AG04450 (cell line): ENCODE measurements at regions not wholly inside any gene's neighbourhood (a gene's known extent, or its start where the extent isn't known, plus 50 kb on each side); places are given as distances from the start of the nearest gene placed in this dataset.

Experiments
- CTCF ChIA-PET: fragments of 300-600, 350-600 bp; formaldehyde crosslinking; extraction: SDS; loops from one replicate; lab custom pipeline; 2022; ENCODE audit warnings: antibody characterized with exemption, inconsistent platforms; lab: Charles Lee
- POLR2A ChIA-PET: fragments of 350-600 bp; formaldehyde crosslinking; extraction: SDS; loops from one replicate; lab custom pipeline; 2021; ENCODE audit warnings: antibody characterized with exemption, inconsistent platforms; lab: Yijun Ruan, JAX
- DNase-seq: peaks from one replicate; pipeline ENCODE4 v3.0.0-alpha.2; 2011; ENCODE audit warnings: low read depth, low spot score
- H3K27ac ChIP-seq: one replicate; pipeline ENCODE4 v1.5.1; 2012; ENCODE audit warnings: low read depth, low read length, control low read depth
- H3K27me3 ChIP-seq: one replicate; pipeline ENCODE4 v1.6.0; 2012; ENCODE audit warnings: low read length; ENCODE audit not compliant: control insufficient read depth, insufficient read depth
- H3K4me3 ChIP-seq: 2 replicates; pipeline ENCODE4 v1.5.1; 2011; ENCODE audit warnings: mild to moderate bottlenecking, low read depth, low read length, control low read depth
- H3K9me3 ChIP-seq: 2 replicates; pipeline ENCODE4 v1.5.1; 2012; ENCODE audit warnings: low read length; ENCODE audit not compliant: control insufficient read depth, insufficient read depth
- CTCF ChIP-seq: IDR thresholded peaks from 2 replicates; pipeline ENCODE4 v1.5.1; 2011; ENCODE audit warnings: low read depth, low read length, control low read depth, inconsistent platforms

GRCh38 chr19:31096062-31096830 is 253.0 kb downstream of the TSHZ3 start:
- CTCF ChIA-PET: no interaction called here
- Histone ChIP-seq H3K27me3 (no peaks in the 10 kb centered on the region), H3K27ac (no peak overlapping the region), H3K9me3 (no peaks in the 10 kb centered on the region), H3K4me3 (no peak overlapping the region)
- no peak for TF ChIP-seq CTCF
- POLR2A ChIA-PET: no interaction called here
- no peak for DNase-seq

- DNase-seq: no peak
- no peak for TF ChIP-seq CTCF
- POLR2A ChIA-PET: no interaction called here
- CTCF ChIA-PET: interaction anchor here (0.7 kb wide), 1 partner anchor 778 kb away, joined by 4 read pairs; no protein-coding TSS in a partner anchor
- no peak overlapping the region for H3K27ac ChIP-seq
- no peak overlapping the region for H3K4me3 ChIP-seq
- H3K27me3 ChIP-seq: no peaks in the 10 kb centered on the region
- no peaks in the 10 kb centered on the region for H3K9me3 ChIP-seq
These were observed 254.0 kb downstream of the TSHZ3 start for GRCh38 chr19:31095100-31095804.

DNA sequence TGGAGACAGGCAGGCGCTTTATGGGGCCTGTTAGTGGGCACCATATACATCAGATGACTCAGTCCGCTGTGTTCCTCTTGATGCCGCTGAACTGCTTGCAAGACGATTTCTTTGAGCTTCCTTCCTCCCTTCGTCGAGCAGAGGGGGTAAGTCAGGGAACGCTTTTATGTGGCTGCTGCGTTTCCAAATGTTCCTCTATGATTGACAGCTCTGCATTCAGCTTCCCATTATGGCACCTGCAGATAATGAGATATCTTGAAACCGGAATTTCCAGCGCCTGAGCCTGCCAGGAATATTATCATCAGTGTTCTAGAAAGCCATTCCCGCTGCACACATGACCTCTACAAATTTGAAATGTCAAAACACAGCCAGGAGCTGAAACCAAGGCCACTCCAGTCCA is 257.0 kb downstream of the TSHZ3 start:
- CTCF ChIA-PET: interaction anchor here (0.5 to 2.4 kb wide), 2 partner anchors 38 to 246 kb away, joined by 3 to 9 read pairs; no protein-coding TSS in a partner anchor
- no peak for DNase-seq
- Histone ChIP-seq H3K27ac (no peak overlapping the region), H3K9me3 (no peaks in the 10 kb centered on the region), H3K27me3 (peaks cover 3% of the 10 kb centered on the region), H3K4me3 (no peak overlapping the region)
- TF ChIP-seq CTCF: no peak
- POLR2A ChIA-PET: no interaction called here

GRCh38 chr19:31089681-31090080 is 259.6 kb downstream of the TSHZ3 start:
- no peak overlapping the region for H3K27ac ChIP-seq
- no peaks in the 10 kb centered on the region for H3K9me3 ChIP-seq
- ChIA-PET CTCF (no interaction called here), POLR2A (no interaction called here)
- TF ChIP-seq CTCF: no peak
- DNase-seq: no peak
- H3K4me3 ChIP-seq: no peak overlapping the region
- peaks cover 3% of the 10 kb centered on the region for H3K27me3 ChIP-seq

DNA sequence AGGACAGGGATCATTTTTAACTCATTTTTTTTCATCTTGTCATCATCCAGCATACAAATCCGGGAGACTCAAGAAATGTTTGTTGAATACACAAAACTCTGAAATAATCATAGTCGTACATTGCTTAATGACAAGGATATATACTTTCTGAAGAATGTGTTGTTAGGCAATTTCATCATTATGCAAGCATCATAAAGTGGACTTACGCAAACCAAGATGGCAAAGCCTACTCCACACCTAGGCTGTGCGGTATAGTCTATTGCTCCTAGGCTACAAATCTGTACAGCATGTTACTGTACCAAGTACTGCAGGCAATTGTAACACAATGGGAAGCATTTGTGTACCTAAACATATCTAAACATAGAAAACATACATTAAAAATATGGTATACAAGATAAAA is 264.1 kb downstream of the TSHZ3 start:
- POLR2A ChIA-PET: no interaction called here
- TF ChIP-seq CTCF: no peak
- Histone ChIP-seq H3K9me3 (no peaks in the 10 kb centered on the region), H3K27ac (no peak overlapping the region), H3K4me3 (no peak overlapping the region), H3K27me3 (peaks cover 3% of the 10 kb centered on the region)
- DNase-seq: no peak
- CTCF ChIA-PET: no interaction called here
